ENCODE measurements at regions not wholly inside any gene's neighbourhood (a gene's known extent, or its start where the extent isn't known, plus 50 kb on each side); places are given as distances from the start of the nearest gene placed in this dataset.
A peak's percentile ranks its signal among the peaks of the same experiment; 100 is the strongest.

GRCh38 chr15:94015324-94015723 is 216.0 kb upstream of the MCTP2 start:
- TF ChIP-seq, protein P1, sequence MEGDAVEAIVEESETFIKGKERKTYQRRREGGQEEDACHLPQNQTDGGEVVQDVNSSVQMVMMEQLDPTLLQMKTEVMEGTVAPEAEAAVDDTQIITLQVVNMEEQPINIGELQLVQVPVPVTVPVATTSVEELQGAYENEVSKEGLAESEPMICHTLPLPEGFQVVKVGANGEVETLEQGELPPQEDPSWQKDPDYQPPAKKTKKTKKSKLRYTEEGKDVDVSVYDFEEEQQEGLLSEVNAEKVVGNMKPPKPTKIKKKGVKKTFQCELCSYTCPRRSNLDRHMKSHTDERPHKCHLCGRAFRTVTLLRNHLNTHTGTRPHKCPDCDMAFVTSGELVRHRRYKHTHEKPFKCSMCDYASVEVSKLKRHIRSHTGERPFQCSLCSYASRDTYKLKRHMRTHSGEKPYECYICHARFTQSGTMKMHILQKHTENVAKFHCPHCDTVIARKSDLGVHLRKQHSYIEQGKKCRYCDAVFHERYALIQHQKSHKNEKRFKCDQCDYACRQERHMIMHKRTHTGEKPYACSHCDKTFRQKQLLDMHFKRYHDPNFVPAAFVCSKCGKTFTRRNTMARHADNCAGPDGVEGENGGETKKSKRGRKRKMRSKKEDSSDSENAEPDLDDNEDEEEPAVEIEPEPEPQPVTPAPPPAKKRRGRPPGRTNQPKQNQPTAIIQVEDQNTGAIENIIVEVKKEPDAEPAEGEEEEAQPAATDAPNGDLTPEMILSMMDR (conservative IDR thresholded peaks at IDR 0.05): no peak
- TF ChIP-seq ZFX (IDR thresholded peaks at IDR 0.05): no peak
- no peak overlapping the region for H3K27ac ChIP-seq

- no peak overlapping the region for H3K27ac ChIP-seq
- no peak for TF ChIP-seq ZFX (IDR thresholded peaks at IDR 0.05)
- TF ChIP-seq, protein P1 (conservative IDR thresholded peaks at IDR 0.05): no peak
Measured at GRCh38 chr15:94008104-94009074, 223.0 kb upstream of the MCTP2 start.

DNA sequence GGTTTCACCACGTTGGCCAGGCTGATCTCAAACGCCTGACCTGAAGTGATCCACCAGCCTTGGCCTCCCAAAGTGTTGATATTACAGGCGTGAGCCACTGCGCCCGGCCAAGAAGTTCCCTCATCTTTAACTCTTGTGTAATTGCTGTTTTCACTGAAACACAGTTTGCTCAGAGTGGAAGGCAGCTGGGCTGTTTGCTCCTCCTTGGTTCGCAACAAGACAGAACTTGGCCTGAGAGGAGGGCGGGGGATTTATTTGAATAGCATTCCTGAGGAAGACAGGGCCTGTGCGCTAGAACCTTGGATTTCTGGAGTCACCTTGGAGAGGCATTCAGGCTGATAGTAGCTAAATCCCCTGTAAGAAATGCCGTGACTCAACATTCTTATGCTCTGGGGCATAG is 226.7 kb upstream of the MCTP2 start:
- H3K27ac ChIP-seq: no peak overlapping the region
- no peak for TF ChIP-seq ZFX (IDR thresholded peaks at IDR 0.05)
- TF ChIP-seq, protein P1 (conservative IDR thresholded peaks at IDR 0.05): no peak

GRCh38 chr15:94002041-94002440 is 229.3 kb upstream of the MCTP2 start:
- TF ChIP-seq ZFX (IDR thresholded peaks at IDR 0.05): no peak
- TF ChIP-seq, protein P1 (conservative IDR thresholded peaks at IDR 0.05): no peak
- no peak overlapping the region for H3K27ac ChIP-seq

DNA sequence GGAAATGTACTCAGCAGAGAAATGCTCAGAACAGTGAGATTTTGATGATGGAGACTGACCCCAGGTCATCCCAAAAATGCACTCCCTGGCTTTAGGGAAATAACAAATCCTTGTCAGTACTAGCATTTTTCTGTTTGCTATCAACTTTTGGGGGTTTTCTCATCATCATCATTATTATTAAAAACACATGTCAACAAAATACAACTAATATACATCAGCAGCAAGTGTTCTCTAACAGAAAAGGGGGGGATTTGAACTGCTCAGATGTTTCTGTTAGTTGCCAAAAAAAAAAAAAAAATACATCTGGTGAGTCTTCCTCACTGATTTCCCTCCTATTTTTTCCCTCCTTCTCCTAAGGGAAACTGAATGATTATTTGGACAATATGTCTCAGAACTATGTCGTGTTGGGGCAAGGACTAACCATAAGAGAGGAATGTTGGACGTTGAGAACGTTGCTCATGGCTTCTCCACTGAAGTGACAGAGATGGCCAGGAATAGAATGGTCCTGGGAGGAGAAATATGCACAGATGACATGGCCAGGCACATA is 230.0 kb upstream of the MCTP2 start:
- no peak for TF ChIP-seq ZFX (IDR thresholded peaks at IDR 0.05)
- TF ChIP-seq, protein P1 (conservative IDR thresholded peaks at IDR 0.05): no peak
- no peak overlapping the region for H3K27ac ChIP-seq

- TF ChIP-seq ZFX (IDR thresholded peaks at IDR 0.05): no peak
- TF ChIP-seq, protein P1 (conservative IDR thresholded peaks at IDR 0.05): no peak
- no peak overlapping the region for H3K27ac ChIP-seq
Measured at GRCh38 chr15:94000606-94001005, 230.8 kb upstream of the MCTP2 start.

- TF ChIP-seq, protein P1 (conservative IDR thresholded peaks at IDR 0.05): peak; percentile 92
- TF ChIP-seq ZFX (IDR thresholded peaks at IDR 0.05): no peak
- no peak overlapping the region for H3K27ac ChIP-seq
Measured at GRCh38 chr15:93997071-93997658, 234.2 kb upstream of the MCTP2 start.

Measured in C4-2B (cell line).